T-helper 2 cell treated with Interferon-gamma antibody and Interleukin-4, amounts not matched to agents 100 ng/mL and 5 ng/mL, for 36 hours (primary cell): ENCODE measurements at regions not wholly inside any gene's neighbourhood (a gene's known extent, or its start where the extent isn't known, plus 50 kb on each side); places are given as distances from the start of the nearest gene placed in this dataset.
"Not testable (repeated sequence)": the region's sequence is repeated elsewhere in the genome, so short reads cannot be mapped to it uniquely, and the experiment has no call there.

Source experiments
- intact Hi-C: fragments of 100-400 bp; cut with micrococcal nuclease; formaldehyde crosslinking; loops from one replicate; pipeline ENCODE4 v1.15.1; 2023

DNA sequence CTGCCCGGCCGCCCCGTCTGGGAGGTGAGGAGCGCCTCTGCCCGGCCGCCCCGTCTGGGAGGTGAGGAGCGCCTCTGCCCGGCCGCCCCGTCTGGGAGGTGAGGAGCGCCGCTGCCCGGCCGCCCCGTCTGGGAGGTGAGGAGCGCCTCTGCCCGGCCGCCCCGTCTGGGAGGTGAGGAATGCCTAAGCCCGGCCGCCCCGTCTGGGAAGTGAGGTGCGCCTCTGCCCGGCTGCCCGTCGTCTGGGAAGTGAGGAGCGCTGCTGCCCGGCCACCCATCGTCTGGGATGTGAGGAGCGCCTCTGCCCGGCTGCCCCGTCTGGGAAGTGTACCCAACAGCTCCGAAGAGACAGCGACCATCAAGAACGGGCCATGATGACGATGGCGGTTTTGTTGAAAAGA lies 136.6 kb upstream of the PROKR2 start:
- intact Hi-C loops, result not testable (repeated sequence)

DNA sequence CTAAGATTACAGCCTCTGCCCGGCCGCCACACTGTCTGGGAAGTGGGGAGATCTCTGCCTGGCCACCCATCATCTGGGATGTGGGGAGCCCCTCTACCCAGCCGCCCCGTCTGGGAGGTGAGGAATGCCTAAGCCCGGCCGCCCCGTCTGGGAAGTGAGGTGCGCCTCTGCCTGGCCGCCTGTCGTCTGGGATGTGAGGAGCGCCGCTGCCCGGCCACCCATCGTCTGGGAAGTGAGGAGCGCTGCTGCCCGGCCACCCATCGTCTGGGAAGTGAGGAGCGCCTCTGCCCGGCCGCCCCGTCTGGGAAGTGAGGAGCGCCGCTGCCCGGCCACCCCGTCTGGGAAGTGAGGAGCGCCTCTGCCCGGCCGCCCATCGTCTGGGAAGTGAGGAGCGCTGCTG lies 135.9 kb upstream of the PROKR2 start:
- intact Hi-C loops, result not testable (repeated sequence)

DNA sequence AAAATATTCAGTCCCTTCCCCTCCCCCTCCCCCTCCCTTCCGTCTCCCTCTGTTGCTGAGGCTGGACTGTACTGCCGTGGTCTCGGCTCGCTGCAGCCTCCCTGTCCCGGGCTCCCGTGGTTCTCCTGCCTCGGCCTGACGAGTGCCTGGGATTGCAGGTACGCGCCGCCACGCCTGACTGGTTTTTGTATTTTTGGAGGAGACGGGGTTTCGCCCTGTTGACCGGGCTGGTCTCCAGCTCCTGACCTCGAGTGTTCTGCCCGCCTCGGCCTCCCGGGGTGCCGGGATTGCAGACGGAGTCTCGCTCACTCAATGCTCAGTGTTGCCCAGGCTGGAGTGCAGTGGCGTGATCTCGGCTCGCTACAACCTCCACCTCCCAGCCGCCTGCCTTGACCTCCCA lies 135.5 kb upstream of the PROKR2 start:
- intact Hi-C loops, result not testable (repeated sequence)

DNA sequence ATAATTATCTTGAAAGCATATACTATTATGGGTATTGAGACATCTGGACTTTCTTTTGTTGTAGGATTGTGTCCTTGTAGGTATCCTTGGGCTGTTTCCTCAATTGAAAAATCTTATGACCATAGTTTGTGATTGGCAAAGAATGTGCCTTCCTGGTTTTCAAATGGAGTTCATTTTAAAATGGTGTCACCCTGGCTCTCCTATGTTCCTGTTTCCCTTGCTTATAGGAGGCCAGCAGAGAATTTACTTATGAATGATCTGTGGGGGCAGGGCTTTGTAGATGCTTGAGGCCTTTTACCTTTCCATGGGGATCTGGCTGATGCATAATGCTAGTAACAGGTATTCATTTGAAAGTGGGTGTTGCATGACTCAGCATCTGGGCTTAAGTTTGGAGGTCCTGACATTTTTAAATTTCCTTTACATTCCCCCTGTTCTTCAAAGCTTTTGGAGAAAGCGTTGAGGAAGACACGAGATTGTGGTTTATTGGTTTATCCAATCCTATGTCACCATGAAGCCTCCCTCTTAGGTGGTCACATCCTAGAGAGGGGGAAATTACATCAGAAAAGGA lies 135.0 kb upstream of the PROKR2 start:
- intact Hi-C loops, result no loop called here

DNA sequence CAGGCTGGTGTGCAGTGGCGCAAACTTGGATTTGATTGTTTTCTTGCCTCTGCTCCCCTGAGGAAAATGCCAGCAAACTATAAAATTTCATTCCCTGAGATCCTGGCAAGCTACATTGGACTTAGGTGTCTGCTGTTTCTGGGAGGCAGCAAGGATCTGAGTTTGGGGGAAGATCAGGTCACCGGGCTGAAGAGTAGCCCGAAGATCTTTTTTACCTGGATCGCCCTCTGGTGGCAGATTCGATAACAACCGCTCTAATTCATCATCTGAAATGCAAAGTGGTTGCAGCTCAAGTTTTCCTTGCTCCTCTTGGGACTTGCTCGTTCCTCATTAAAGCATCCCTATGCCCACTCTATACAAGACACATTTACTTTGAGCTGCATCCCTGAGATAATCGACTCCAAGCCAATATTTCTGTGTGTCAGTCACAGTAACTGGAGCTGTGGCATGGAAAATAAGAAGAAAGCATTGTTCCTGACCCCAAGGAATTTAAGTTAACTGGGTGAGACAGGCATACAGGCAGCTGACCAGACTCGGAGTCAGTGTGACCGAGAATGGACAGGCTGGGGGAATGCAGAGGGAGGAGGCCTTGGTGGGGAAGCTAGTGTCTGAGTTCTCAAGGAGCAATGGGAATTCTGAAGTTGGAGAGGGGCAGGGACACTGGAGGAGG lies 131.8 kb upstream of the PROKR2 start:
- intact Hi-C loops, result no loop called here

DNA sequence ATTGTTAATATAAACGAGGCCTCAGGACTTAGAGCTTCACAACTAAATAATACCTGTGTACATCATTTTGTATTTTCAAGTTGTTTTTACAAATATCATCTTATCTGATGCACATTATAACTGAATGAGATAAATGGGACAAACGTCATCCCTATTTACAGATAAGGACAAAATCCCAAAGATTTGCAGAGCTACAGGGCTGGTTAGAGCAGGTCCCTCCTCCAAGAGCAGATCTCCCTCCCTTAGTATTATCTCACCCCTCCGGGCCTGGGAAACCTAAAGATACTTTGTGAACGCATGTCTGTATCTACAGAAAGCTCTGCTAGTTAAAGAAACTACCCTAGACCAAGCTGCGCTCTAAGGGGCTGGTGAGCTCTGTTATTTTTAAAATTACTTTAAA lies 130.4 kb upstream of the PROKR2 start:
- intact Hi-C loops, result no loop called here

DNA sequence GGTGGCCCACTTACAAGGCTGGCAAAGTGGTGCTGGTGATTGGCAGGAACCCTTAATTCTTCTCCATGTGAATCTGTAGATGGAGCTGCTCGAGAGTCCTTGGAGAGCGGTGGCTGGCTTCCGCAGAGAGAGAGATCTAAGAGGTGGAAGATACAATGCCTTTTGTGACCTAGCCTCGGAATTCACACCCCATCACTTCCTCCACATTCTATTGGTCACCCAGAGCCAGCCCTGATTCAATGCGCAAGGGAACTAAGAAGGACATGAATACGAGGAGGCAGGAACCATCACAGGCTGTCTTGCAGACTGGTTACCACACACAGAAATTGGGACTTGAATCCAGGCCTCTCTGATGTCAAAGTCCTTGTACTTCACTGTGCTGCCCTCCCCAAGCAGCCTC lies 128.9 kb upstream of the PROKR2 start:
- intact Hi-C loops, result no loop called here

DNA sequence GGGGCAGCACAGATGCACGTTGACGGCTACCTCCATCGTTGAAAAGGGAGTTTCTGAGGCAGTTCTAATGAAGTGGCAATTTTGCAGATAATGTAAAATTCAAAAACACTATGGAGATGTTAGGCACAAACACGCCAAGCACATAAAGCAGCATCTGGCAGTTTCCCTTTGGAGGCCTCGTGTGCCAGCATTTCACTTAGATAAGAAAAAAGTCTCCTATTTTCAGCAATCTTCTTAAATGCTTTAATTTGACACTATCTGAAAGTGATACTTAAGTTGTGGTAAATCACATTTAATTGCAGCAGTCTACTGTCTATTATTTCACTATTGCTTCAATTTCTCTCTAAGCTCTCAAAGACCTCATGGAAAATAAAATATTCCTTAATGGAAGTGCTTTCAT lies 125.3 kb upstream of the PROKR2 start:
- intact Hi-C loops, result no loop called here

DNA sequence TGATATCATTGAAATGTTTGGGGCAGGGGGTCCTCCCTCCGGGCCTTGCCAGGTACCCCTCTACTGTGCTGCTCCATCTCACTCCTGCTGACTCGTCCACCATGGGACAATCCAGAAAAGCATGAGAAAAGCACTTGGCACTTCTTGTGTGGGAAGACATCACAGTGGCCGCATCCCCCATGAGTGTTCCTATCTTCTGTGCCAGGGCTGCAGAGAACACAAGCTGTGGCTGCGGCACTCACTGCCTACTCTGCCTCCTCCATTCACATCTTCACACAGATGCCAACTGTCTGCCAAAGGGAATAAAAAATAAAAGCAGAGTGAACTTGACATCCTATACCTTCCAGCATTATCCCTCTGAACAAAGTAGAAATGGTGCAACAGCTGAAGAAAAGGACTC lies 117.4 kb upstream of the PROKR2 start:
- intact Hi-C loops, result loop anchor here (10.0 kb wide), 1 partner anchor 59 kb away; no protein-coding TSS in a partner anchor

DNA sequence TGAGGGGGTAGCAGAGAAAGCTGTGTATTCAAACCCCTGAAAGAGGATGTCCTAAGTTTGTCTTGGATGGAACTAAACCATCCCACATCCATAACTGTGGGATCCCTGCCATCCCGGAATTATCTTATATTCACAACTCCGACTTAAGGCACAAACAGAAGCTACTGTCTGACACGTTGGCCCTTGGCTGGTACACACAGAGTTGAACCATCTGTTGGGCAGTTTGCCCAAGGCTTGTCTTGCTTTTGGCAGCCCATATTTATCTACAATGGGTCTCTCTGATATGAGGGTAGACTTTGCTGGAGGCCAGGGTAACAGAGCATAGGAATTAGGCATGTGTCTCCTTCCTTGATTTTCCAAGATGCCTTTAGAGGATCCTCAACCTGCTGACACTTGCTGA lies 116.6 kb upstream of the PROKR2 start:
- intact Hi-C loops, result loop anchor here (10.0 kb wide), 1 partner anchor 59 kb away; no protein-coding TSS in a partner anchor

DNA sequence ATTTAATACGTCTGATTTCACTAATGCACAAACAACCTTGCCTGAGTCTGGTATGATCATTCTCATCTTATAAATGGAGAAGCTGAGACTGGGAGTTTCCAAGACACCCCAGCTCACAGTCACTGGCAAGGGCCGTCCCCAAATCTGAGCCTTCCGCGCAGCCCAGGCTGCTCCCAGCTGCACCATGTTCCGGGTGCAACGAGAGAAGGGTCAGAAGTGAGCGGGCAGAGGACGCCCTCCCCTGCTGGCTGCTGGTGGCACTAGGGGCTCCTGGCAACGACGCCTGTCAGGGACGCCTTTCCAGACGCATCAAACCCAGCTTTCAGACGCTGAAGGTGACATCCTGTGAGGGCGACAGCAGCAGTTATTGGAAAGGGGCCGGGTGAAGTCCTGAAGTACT lies 115.3 kb upstream of the PROKR2 start:
- intact Hi-C loops, result loop anchor here (10.0 kb wide), 1 partner anchor 57 kb away; no protein-coding TSS in a partner anchor

DNA sequence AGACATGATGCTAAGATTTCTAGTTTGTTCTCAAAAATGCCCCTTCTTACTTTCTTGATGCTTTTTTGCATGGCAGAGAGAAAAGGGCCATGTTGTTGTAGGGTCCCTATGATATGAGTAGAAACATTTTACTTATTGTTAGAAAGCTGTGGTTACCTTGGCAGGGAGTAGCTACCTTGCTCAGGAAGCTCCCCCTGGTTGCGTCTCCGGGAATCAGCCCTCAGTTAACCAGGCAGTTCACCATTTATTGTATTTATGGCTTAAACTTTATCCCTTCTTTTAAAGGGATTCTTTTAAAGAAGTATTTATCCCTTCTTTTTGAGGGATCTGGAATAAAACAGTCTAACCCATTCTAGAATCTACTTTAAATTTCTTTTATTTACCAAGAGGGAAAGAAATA lies 113.9 kb upstream of the PROKR2 start:
- intact Hi-C loops, result loop anchor here (10.0 kb wide), 1 partner anchor 56 kb away; no protein-coding TSS in a partner anchor

DNA sequence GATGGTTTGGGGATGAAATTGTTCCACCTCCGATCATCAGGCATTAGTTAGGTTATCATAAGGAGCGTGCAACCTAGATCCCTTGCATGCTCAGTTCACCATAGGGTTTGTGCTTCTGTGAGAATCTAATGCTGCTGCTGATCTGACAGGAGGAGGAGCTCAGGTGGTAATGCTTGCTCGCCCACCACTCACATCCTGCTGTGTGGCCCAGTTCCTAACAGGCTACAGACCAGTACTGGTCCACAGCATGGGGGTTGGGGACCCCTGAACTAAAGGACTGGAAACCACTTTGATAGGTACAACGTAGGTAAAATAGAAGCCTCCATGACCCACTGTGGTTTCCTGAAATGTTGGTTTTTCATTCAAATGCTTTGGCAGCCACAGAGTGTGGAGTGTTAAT lies 109.3 kb upstream of the PROKR2 start:
- intact Hi-C loops, result no loop called here

DNA sequence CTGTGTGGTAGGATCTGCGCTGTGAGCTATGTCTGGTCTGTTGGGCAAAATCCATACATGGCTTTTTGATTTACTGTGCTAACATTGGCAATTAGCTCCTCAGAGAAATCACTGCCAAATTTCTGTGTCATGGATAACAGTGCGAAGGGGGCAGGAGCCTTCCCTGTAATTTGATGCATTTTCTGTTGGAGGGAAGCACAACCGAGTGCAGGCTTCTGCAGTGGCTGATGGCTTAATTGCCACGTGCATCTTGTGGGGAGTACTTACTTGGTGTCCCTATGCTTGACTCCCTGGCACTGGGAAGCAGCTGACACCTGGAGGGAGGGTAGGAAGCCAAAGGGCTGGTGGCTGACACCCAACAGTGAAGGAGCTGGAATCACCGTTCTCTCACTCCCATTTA lies 99.3 kb upstream of the PROKR2 start:
- intact Hi-C loops, result no loop called here

DNA sequence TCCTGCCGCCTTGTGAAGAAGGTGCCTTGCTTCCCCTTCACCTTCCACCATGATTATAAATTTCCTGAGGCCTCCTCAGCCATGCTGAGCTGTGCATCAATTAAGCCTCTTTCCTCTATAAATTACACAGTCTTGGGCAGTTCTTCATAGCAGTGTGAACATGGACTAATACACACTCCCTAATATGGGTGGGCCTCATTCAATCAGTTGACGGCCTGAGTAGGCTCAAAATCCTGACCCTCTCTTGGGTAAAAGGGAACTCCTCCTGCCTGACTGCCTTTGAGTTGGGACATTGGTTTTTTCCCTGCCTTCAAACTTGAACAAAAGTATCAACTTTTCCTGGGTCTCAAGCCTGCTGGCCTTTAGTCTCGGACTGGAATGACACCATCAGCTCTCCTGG lies 96.6 kb upstream of the PROKR2 start:
- intact Hi-C loops, result no loop called here

DNA sequence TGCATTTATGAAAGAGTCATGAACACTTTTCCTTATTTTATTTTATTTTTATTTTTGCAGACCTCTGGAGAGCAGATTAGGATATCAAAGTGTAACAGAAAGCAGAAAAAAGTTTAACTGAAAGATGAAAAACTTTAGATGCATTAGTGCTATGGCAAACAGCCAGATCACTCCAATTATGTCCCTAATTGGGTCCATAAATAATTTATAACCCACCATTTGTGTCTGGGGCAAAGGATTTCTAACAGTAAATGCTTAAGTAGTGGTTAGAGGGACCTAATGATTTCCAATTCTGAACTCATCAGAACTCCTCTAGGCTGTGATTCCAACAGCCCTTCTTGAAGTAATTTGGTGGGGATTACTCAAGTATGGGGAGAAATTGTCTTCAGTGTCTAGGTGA lies 93.7 kb upstream of the PROKR2 start:
- intact Hi-C loops, result no loop called here

DNA sequence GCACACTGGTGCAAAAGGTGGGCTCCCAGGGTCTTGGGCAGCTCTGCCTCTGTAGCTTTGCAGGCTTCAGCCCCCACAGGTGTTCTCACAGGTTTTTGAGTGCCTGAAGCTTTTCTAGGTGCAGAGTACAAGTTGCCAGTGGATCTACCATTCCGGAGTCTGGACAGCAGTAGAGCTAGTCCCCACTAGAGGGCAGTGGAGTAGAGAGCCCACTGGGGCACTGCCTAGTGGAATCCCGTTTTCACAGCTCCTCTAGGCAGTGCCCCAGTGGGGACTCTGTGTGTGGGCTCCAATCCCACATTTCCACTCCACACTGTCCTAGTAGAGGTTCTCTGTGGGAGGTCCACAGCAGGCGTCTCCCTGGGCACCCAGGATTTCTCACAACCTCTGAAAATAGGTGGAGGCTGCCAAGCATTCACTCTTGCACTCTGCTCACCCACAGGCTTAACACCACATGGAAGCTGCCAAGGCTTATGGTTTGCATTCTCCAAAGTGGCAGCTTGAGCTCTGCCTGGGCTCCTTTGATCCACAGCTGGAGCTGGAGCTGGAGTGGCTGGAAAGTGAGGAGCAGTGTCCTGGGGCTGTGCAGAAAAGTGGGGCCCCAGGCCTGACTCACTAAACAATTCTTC lies 86.3 kb upstream of the PROKR2 start:
- intact Hi-C loops, result no loop called here

DNA sequence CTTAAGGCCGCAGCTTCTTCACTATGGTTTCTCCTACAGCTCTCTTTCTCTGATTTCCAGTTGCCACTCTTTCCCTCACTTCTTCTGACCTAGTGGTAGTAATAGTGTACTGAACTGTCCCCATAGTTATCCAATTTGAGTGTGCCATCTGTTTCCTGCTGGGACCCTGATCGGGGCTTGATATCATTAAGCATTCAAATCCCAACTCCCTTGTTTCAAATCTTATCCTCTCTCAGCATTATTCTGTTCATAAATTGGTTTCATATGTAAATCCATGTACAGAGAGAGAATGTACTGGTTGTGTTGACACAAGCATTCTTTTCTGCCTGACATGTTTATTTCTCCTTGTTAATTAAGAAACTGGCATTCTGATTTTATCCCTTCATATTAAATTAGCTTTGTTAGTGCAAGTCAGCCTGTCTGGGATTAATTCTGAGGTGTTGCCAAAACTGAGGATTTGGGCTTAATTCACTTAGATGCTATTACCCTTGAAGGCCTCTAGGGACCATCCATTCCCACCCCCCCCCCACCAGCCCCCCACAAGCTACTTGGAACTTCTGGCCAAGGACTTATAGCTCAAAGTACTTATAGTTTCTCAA lies 84.6 kb upstream of the PROKR2 start:
- intact Hi-C loops, result no loop called here

DNA sequence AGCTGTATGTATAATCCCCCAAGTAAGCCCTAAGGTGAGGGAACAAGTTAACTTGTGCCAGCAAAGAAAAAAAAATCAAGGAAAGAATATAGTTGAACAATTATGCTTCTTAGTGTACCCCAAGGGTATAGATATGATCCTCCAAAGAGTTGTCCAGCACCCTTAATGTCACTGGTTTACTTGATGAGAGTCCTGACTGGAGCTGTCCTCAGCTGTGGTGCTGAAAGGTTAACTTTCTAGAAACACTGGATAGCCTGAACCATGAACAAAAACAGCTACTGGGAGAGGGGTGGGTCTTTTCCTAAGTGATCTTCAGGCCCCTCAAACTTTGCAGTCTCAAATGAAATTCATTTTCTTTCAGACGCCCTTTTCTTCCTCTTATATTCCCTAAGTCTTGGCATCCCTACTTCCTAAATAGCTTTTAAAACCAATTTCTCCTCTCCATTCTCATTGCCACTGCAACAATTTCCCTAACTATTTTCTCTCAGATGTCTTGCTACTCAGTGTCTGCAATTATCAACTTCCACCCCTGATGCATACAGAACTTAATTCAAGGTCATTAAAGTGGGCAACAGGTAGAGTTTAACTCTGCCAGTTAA lies 83.5 kb upstream of the PROKR2 start:
- intact Hi-C loops, result no loop called here

DNA sequence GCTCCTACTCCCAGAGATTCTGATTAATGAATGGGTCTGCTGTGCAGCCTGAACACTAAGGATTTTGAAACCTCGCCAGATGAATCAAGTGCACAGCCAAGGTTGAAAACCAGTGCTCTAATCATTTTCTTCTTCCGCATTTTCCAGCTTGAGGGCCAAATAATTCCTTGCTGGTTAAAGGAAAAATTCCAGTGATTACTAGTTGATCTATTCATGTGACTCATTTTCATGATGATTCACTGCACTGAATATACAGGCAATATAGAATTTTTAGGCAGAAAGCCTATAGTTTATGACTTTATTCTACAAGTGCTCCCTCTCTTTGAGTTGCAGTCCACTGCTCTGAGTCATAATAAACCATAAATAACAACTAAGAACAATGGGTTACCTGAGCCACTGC lies 80.6 kb upstream of the PROKR2 start:
- intact Hi-C loops, result no loop called here

DNA sequence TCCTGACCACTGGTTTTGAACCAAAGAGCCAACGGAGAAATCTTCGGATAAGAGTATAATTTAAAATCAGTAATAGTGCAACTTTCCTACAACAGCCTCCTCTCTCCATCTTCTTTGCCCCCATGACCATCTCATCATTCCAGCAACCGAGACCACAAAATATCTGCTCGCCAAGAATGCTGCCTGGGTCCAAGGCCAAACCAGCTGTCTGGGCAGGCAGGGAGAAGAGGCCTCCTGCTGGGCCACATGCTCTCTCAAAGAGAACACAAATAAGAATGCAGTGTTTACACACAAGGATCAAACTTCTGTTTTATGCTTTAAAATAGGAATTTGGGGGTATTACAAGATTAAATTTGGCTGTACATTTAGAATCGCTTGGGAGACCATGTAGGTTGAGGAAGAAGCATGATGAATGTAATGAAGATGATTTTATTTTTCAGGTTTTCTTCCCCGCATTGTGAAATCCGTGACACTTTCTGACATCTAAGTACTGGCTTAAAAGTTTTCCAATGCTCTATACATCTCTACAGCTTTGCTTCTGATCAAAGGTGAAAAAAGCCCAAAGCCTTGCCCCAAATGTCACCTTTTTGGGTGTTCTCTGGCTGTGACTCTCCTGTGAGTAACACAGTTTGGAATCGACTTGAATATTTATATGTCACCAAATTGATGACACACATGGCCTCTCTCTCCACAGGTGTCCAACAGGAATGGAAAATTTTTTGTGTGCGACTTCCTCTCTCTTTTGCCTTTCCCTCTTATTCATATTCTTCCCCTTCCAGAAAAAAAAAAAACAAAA lies 79.4 kb upstream of the PROKR2 start:
- intact Hi-C loops, result no loop called here
